Osteocyte (in vitro differentiated cells): ENCODE measurements at regions not wholly inside any gene's neighbourhood (a gene's known extent, or its start where the extent isn't known, plus 50 kb on each side); places are given as distances from the start of the nearest gene placed in this dataset.

Experiments
- DNase-seq: peaks from one replicate; pipeline ENCODE4 v3.0.0; 2021; ENCODE audit warnings: mixed read lengths; ENCODE audit not compliant: unreplicated experiment; ENCODE audit errors: extremely low spot score
- H3K27ac Mint-ChIP-seq: one replicate; pipeline ENCODE4 v1.8.0; 2021; ENCODE audit warnings: mild to moderate bottlenecking, mixed read lengths; ENCODE audit not compliant: unreplicated experiment
- H3K27me3 Mint-ChIP-seq: one replicate; pipeline ENCODE4 v1.8.0; 2021; ENCODE audit warnings: mixed read lengths; ENCODE audit not compliant: unreplicated experiment
- H3K36me3 Mint-ChIP-seq: one replicate; pipeline ENCODE4 v1.8.0; 2021; ENCODE audit warnings: mixed read lengths; ENCODE audit not compliant: unreplicated experiment
- H3K4me1 Mint-ChIP-seq: one replicate; pipeline ENCODE4 v1.8.0; 2021; ENCODE audit warnings: mixed read lengths; ENCODE audit not compliant: unreplicated experiment
- H3K4me3 Mint-ChIP-seq: one replicate; pipeline ENCODE4 v1.8.0; 2021; ENCODE audit warnings: mild to moderate bottlenecking, moderate library complexity, mixed read lengths; ENCODE audit not compliant: unreplicated experiment
- H3K9me3 Mint-ChIP-seq: one replicate; pipeline ENCODE4 v1.8.0; 2021; ENCODE audit warnings: mixed read lengths; ENCODE audit not compliant: unreplicated experiment
- CTCF ChIP-seq: fragments of 200-600 bp; sonication (generic); IDR thresholded peaks from 2 replicates; pipeline ENCODE4 v1.5.0; 2021; ENCODE audit warnings: antibody characterized with exemption, mild to moderate bottlenecking, moderate library complexity

- no peak overlapping the region for H3K4me3 Mint-ChIP-seq
- H3K4me1 Mint-ChIP-seq: peaks cover 14% of the 10 kb centered on the region
- no peak for TF ChIP-seq CTCF
- no peaks in the 10 kb centered on the region for H3K36me3 Mint-ChIP-seq
- peaks cover 32% of the 10 kb centered on the region for H3K27me3 Mint-ChIP-seq
- no peak overlapping the region for H3K27ac Mint-ChIP-seq
- peaks cover 9% of the 10 kb centered on the region for H3K9me3 Mint-ChIP-seq
- no peak for DNase-seq
Measured at GRCh38 chr5:54862036-54862435, 123.4 kb downstream of the ESM1 start.

- peaks cover 13% of the 10 kb centered on the region for H3K4me1 Mint-ChIP-seq
- H3K27ac Mint-ChIP-seq: peak overlapping the region; percentile 12
- no peak overlapping the region for H3K4me3 Mint-ChIP-seq
Measured at GRCh38 chr5:54861212-54861894, 124.0 kb downstream of the ESM1 start.

GRCh38 chr5:54860321-54860720 lies 125.1 kb downstream of the ESM1 start:
- H3K4me3 Mint-ChIP-seq: no peak overlapping the region
- DNase-seq: no peak
- H3K27ac Mint-ChIP-seq: no peak overlapping the region
- TF ChIP-seq CTCF: no peak
- peaks cover 13% of the 10 kb centered on the region for H3K4me1 Mint-ChIP-seq
- H3K9me3 Mint-ChIP-seq: peaks cover 9% of the 10 kb centered on the region
- no peaks in the 10 kb centered on the region for H3K36me3 Mint-ChIP-seq
- H3K27me3 Mint-ChIP-seq: peaks cover 41% of the 10 kb centered on the region

More at GRCh38 chr5:54861212-54861894, 124.0 kb downstream of the ESM1 start:
- no peak for DNase-seq
- H3K9me3 Mint-ChIP-seq: peaks cover 9% of the 10 kb centered on the region
- no peak for TF ChIP-seq CTCF
- no peaks in the 10 kb centered on the region for H3K36me3 Mint-ChIP-seq
- H3K27me3 Mint-ChIP-seq: peaks cover 32% of the 10 kb centered on the region

DNA sequence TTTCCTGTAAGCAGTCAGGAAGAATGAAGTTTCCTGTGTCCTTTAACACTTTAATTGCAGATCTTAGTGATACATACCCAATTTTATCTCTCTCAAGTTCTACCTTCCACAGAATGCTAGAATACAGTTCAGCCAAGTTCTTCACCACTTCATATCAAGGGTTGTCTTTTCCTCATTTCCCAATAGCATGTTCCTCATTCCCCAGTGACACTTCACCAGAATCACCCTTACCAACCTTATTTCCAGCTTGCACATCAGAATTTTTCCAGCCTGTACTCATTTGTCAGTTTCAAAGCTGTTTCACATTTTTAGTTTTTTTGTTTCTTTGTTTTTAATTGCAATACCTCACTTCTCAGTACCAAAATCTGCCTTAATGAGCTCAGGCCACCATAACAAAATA lies 126.1 kb downstream of the ESM1 start:
- H3K27me3 Mint-ChIP-seq: peaks cover 43% of the 10 kb centered on the region
- peaks cover 9% of the 10 kb centered on the region for H3K9me3 Mint-ChIP-seq
- no peak overlapping the region for H3K4me3 Mint-ChIP-seq
- no peak overlapping the region for H3K27ac Mint-ChIP-seq
- peaks cover 13% of the 10 kb centered on the region for H3K4me1 Mint-ChIP-seq
- H3K36me3 Mint-ChIP-seq: no peaks in the 10 kb centered on the region
- no peak for DNase-seq
- no peak for TF ChIP-seq CTCF

DNA sequence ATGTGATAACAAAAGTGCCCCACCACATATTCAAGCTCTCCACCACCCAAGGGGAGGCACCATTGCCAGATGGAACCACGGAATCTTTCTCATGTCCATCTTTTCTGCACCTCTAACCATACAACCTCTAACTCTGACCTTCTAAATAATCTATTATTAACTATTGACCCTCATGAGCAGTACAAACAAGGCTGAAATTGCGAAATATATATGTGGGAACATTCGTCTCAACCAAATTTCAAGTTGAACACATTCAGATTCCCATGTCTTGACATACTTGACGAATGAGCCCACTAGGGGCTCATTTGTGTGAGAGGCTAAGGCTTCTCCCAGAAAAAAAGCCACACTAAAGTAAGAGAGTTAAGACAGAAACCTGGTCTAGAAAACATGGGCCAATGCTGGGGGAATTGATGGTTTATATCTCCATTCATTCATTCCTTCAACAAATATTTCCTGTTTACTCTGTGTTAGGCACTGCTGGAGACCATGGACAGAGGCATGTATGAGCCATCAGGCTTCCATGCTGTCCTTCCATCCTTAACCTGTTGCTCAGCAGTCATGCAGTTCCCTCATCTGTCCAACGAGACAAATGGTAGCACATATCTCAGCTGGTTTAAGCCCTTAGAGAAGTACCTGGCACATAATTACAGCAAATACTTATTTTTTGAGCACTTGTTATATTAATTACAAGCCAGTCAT lies 130.4 kb downstream of the ESM1 start:
- H3K9me3 Mint-ChIP-seq: peaks cover 9% of the 10 kb centered on the region
- no peaks in the 10 kb centered on the region for H3K36me3 Mint-ChIP-seq
- H3K4me3 Mint-ChIP-seq: no peak overlapping the region
- no peak for TF ChIP-seq CTCF
- peaks cover 35% of the 10 kb centered on the region for H3K27me3 Mint-ChIP-seq
- no peaks in the 10 kb centered on the region for H3K4me1 Mint-ChIP-seq
- no peak for DNase-seq
- H3K27ac Mint-ChIP-seq: no peak overlapping the region
